ENCODE measurements at regions not wholly inside any gene's neighbourhood (a gene's known extent, or its start where the extent isn't known, plus 50 kb on each side); places are given as distances from the start of the nearest gene placed in this dataset.

GRCh38 chr2:182553483-182553882 is 126.6 kb upstream of the PDE1A start:
- no peak overlapping the region for H3K4me3 ChIP-seq (ENCODE audit: low read length in 2 of 2)
- H3K4me2 ChIP-seq (ENCODE audit: insufficient read depth, low read length, poor library complexity, severe bottlenecking), result no peak overlapping the region
- no peak overlapping the region for H3K9ac ChIP-seq (ENCODE audit: low read depth, low read length, poor library complexity)
- peaks cover 1 to 3% of the 10 kb centered on the region in 2 donors for H3K4me1 ChIP-seq (ENCODE audit: control insufficient read depth in 2 of 2, insufficient read depth in 1 of 2, low read depth in 1 of 2, low read length in 2 of 2)
- DNase-seq (ENCODE audit: low spot score), result no peak
- H2BK5ac ChIP-seq (ENCODE audit: low read length), result no peak overlapping the region
- no CpG with 5 or more reads among the region's 2 CpGs for WGBS, 2 donors (ENCODE audit: extremely low coverage in 2 of 2, insufficient read length in 2 of 2, insufficient replicate concordance in 1 of 2)
- H3K36me3 ChIP-seq (replicated peaks in 1 of 2; ENCODE audit: control insufficient read depth in 2 of 2, insufficient read depth in 2 of 2, low read length in 2 of 2), result no peaks in the 10 kb centered on the region
- H2BK12ac ChIP-seq (ENCODE audit: low read length), result no peak overlapping the region
- H2AK5ac ChIP-seq (ENCODE audit: low read depth, low read length), result no peak overlapping the region
- H3K9me3 ChIP-seq (replicated peaks in 1 of 2; ENCODE audit: control insufficient read depth in 2 of 2, insufficient read depth in 1 of 2, low read depth in 1 of 2, low read length in 2 of 2), result no peaks in the 10 kb centered on the region
- H3K18ac ChIP-seq (ENCODE audit: low read length), result no peak overlapping the region
- H3K23ac ChIP-seq (ENCODE audit: low read depth, low read length, poor library complexity), result no peak overlapping the region
- H4K8ac ChIP-seq (ENCODE audit: low read depth, low read length), result no peak overlapping the region
- no peak overlapping the region for H3K4ac ChIP-seq (ENCODE audit: low read length)
- no peak overlapping the region for H4K91ac ChIP-seq (ENCODE audit: low read depth, low read length, poor library complexity)
- H2AFZ ChIP-seq (ENCODE audit: low read length), result no peak overlapping the region
- no peaks in the 10 kb centered on the region for H3K27me3 ChIP-seq (ENCODE audit: control insufficient read depth in 3 of 3, insufficient read depth in 3 of 3, low read depth in 1 of 3, low read length in 3 of 3)
- no peak overlapping the region for H3K14ac ChIP-seq (ENCODE audit: low read length)
- H2BK120ac ChIP-seq (ENCODE audit: low read depth, low read length), result no peak overlapping the region
- H2BK15ac ChIP-seq (ENCODE audit: low read length), result no peak overlapping the region
- no peak overlapping the region for H3K27ac ChIP-seq (replicated peaks; ENCODE audit: low read length)
- H3K79me1 ChIP-seq (ENCODE audit: low read depth, low read length), result no peaks in the 10 kb centered on the region

- no peak overlapping the region for H2AFZ ChIP-seq (ENCODE audit: low read length)
- no peak overlapping the region for H3K4ac ChIP-seq (ENCODE audit: low read length)
- no peak overlapping the region for H2BK15ac ChIP-seq (ENCODE audit: low read length)
- H3K27me3 ChIP-seq (ENCODE audit: control insufficient read depth in 3 of 3, insufficient read depth in 3 of 3, low read depth in 1 of 3, low read length in 3 of 3), result no peaks in the 10 kb centered on the region
- no peak overlapping the region for H4K8ac ChIP-seq (ENCODE audit: low read depth, low read length)
- H3K9ac ChIP-seq (ENCODE audit: low read depth, low read length, poor library complexity), result no peak overlapping the region
- no peak for DNase-seq (ENCODE audit: low spot score)
- no peak overlapping the region for H3K4me2 ChIP-seq (ENCODE audit: insufficient read depth, low read length, poor library complexity, severe bottlenecking)
- no peaks in the 10 kb centered on the region for H3K36me3 ChIP-seq (replicated peaks in 1 of 2; ENCODE audit: control insufficient read depth in 2 of 2, insufficient read depth in 2 of 2, low read length in 2 of 2)
- H2BK12ac ChIP-seq (ENCODE audit: low read length), result no peak overlapping the region
- no CpG with 5 or more reads among the region's 4 CpGs for WGBS, 2 donors (ENCODE audit: extremely low coverage in 2 of 2, insufficient read length in 2 of 2, insufficient replicate concordance in 1 of 2)
- no peak overlapping the region for H3K4me3 ChIP-seq (ENCODE audit: low read length in 2 of 2)
- H2BK120ac ChIP-seq (ENCODE audit: low read depth, low read length), result no peak overlapping the region
- no peaks in the 10 kb centered on the region for H3K4me1 ChIP-seq (ENCODE audit: control insufficient read depth in 2 of 2, insufficient read depth in 1 of 2, low read depth in 1 of 2, low read length in 2 of 2)
- no peaks in the 10 kb centered on the region for H3K79me1 ChIP-seq (ENCODE audit: low read depth, low read length)
- H3K23ac ChIP-seq (ENCODE audit: low read depth, low read length, poor library complexity), result no peak overlapping the region
- no peak overlapping the region for H2AK5ac ChIP-seq (ENCODE audit: low read depth, low read length)
- H3K9me3 ChIP-seq (replicated peaks in 1 of 2; ENCODE audit: control insufficient read depth in 2 of 2, insufficient read depth in 1 of 2, low read depth in 1 of 2, low read length in 2 of 2), result no peaks in the 10 kb centered on the region
- no peak overlapping the region for H3K18ac ChIP-seq (ENCODE audit: low read length)
- no peak overlapping the region for H2BK5ac ChIP-seq (ENCODE audit: low read length)
- H3K27ac ChIP-seq (replicated peaks; ENCODE audit: low read length), result no peak overlapping the region
- H3K14ac ChIP-seq (ENCODE audit: low read length), result no peak overlapping the region
- H4K91ac ChIP-seq (ENCODE audit: low read depth, low read length, poor library complexity), result no peak overlapping the region
Observed at GRCh38 chr2:182554950-182555349, 128.1 kb upstream of the PDE1A start.

GRCh38 chr2:182558564-182558963 is 131.7 kb upstream of the PDE1A start:
- H3K27me3 ChIP-seq (ENCODE audit: control insufficient read depth in 3 of 3, insufficient read depth in 3 of 3, low read depth in 1 of 3, low read length in 3 of 3), result no peaks in the 10 kb centered on the region
- no peak for DNase-seq (ENCODE audit: low spot score)
- H2BK120ac ChIP-seq (ENCODE audit: low read depth, low read length), result no peak overlapping the region
- WGBS, 2 donors (ENCODE audit: extremely low coverage in 2 of 2, insufficient read length in 2 of 2, insufficient replicate concordance in 1 of 2), result no CpG with 5 or more reads among the region's 1 CpG
- no peaks in the 10 kb centered on the region for H3K36me3 ChIP-seq (replicated peaks in 1 of 2; ENCODE audit: control insufficient read depth in 2 of 2, insufficient read depth in 2 of 2, low read length in 2 of 2)
- H3K4me2 ChIP-seq (ENCODE audit: insufficient read depth, low read length, poor library complexity, severe bottlenecking), result no peak overlapping the region
- H2BK5ac ChIP-seq (ENCODE audit: low read length), result no peak overlapping the region
- H4K8ac ChIP-seq (ENCODE audit: low read depth, low read length), result no peak overlapping the region
- no peak overlapping the region for H3K9ac ChIP-seq (ENCODE audit: low read depth, low read length, poor library complexity)
- H3K79me1 ChIP-seq (ENCODE audit: low read depth, low read length), result no peaks in the 10 kb centered on the region
- no peak overlapping the region for H3K27ac ChIP-seq (replicated peaks; ENCODE audit: low read length)
- H3K14ac ChIP-seq (ENCODE audit: low read length), result no peak overlapping the region
- no peak overlapping the region for H3K23ac ChIP-seq (ENCODE audit: low read depth, low read length, poor library complexity)
- no peak overlapping the region for H2BK15ac ChIP-seq (ENCODE audit: low read length)
- no peak overlapping the region for H2AFZ ChIP-seq (ENCODE audit: low read length)
- no peak overlapping the region for H4K91ac ChIP-seq (ENCODE audit: low read depth, low read length, poor library complexity)
- no peak overlapping the region for H2BK12ac ChIP-seq (ENCODE audit: low read length)
- no peak overlapping the region for H3K4me3 ChIP-seq (ENCODE audit: low read length in 2 of 2)
- no peak overlapping the region for H2AK5ac ChIP-seq (ENCODE audit: low read depth, low read length)
- no peaks in the 10 kb centered on the region for H3K4me1 ChIP-seq (ENCODE audit: control insufficient read depth in 2 of 2, insufficient read depth in 1 of 2, low read depth in 1 of 2, low read length in 2 of 2)
- H3K18ac ChIP-seq (ENCODE audit: low read length), result no peak overlapping the region
- no peak overlapping the region for H3K4ac ChIP-seq (ENCODE audit: low read length)
- H3K9me3 ChIP-seq (replicated peaks in 1 of 2; ENCODE audit: control insufficient read depth in 2 of 2, insufficient read depth in 1 of 2, low read depth in 1 of 2, low read length in 2 of 2), result no peaks in the 10 kb centered on the region

GRCh38 chr2:182559623-182560022 is 132.8 kb upstream of the PDE1A start:
- H4K8ac ChIP-seq (ENCODE audit: low read depth, low read length), result no peak overlapping the region
- H2BK5ac ChIP-seq (ENCODE audit: low read length), result no peak overlapping the region
- DNase-seq (ENCODE audit: low spot score), result no peak
- H3K4me2 ChIP-seq (ENCODE audit: insufficient read depth, low read length, poor library complexity, severe bottlenecking), result no peak overlapping the region
- no peak overlapping the region for H2AFZ ChIP-seq (ENCODE audit: low read length)
- H3K79me1 ChIP-seq (ENCODE audit: low read depth, low read length), result no peaks in the 10 kb centered on the region
- no peak overlapping the region for H3K4me3 ChIP-seq (ENCODE audit: low read length in 2 of 2)
- H3K14ac ChIP-seq (ENCODE audit: low read length), result no peak overlapping the region
- H3K27ac ChIP-seq (replicated peaks; ENCODE audit: low read length), result no peak overlapping the region
- no peaks in the 10 kb centered on the region for H3K36me3 ChIP-seq (replicated peaks in 1 of 2; ENCODE audit: control insufficient read depth in 2 of 2, insufficient read depth in 2 of 2, low read length in 2 of 2)
- no peak overlapping the region for H3K23ac ChIP-seq (ENCODE audit: low read depth, low read length, poor library complexity)
- no peaks in the 10 kb centered on the region for H3K9me3 ChIP-seq (replicated peaks in 1 of 2; ENCODE audit: control insufficient read depth in 2 of 2, insufficient read depth in 1 of 2, low read depth in 1 of 2, low read length in 2 of 2)
- H3K9ac ChIP-seq (ENCODE audit: low read depth, low read length, poor library complexity), result no peak overlapping the region
- no peak overlapping the region for H3K4ac ChIP-seq (ENCODE audit: low read length)
- no peak overlapping the region for H3K18ac ChIP-seq (ENCODE audit: low read length)
- no peak overlapping the region for H2BK12ac ChIP-seq (ENCODE audit: low read length)
- H3K4me1 ChIP-seq (ENCODE audit: control insufficient read depth in 2 of 2, insufficient read depth in 1 of 2, low read depth in 1 of 2, low read length in 2 of 2), result no peaks in the 10 kb centered on the region
- no peak overlapping the region for H2AK5ac ChIP-seq (ENCODE audit: low read depth, low read length)
- no peak overlapping the region for H2BK15ac ChIP-seq (ENCODE audit: low read length)
- WGBS, 2 donors (ENCODE audit: extremely low coverage in 2 of 2, insufficient read length in 2 of 2, insufficient replicate concordance in 1 of 2), result no CpG with 5 or more reads among the region's 3 CpGs
- H4K91ac ChIP-seq (ENCODE audit: low read depth, low read length, poor library complexity), result no peak overlapping the region
- no peak overlapping the region for H2BK120ac ChIP-seq (ENCODE audit: low read depth, low read length)
- H3K27me3 ChIP-seq (ENCODE audit: control insufficient read depth in 3 of 3, insufficient read depth in 3 of 3, low read depth in 1 of 3, low read length in 3 of 3), result no peaks in the 10 kb centered on the region

Measured in neuronal stem cell (in vitro differentiated cells).